ENCODE measurements at regions not wholly inside any gene's neighbourhood (a gene's known extent, or its start where the extent isn't known, plus 50 kb on each side); places are given as distances from the start of the nearest gene placed in this dataset.
A peak's percentile ranks its signal among the peaks of the same experiment; 100 is the strongest.

DNA sequence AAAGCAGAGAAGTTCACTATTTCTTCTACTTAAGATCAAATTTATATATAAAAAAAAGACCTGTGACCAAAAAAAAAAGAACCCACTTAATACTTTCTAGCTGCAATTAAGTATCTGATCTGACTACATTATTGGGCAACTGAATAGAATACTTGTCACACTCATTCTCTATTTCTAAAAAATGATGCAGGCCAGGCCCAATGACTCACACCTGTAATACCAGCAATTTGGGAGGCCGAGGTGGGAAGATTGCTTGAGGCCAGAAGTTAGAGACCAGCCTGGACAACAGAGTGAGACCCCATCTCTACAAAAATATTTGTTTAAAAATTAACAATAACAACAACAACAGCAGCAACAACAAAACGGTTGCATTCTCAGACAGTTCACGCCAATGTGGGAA is 108.8 kb upstream of the BMP2K start:
- Histone ChIP-seq H3K27ac (ENCODE audit: extremely low read depth, low read depth, low read length) (no peak overlapping the region), H3K4me3 (ENCODE audit: low read depth, low read length) (no peak overlapping the region), H3K9me3 (ENCODE audit: control insufficient read depth, insufficient read depth, low read depth, low read length) (no peaks in the 10 kb centered on the region), H3K4me1 (ENCODE audit: control insufficient read depth, insufficient read depth, low read length) (no peaks in the 10 kb centered on the region), H3K36me3 (ENCODE audit: control insufficient read depth in 2 of 2, insufficient read depth in 1 of 2, low read length in 2 of 2) (no peaks in the 10 kb centered on the region)
- CTCF ChIA-PET, result interaction anchor here (1.5 kb wide), 1 partner anchor 196 kb away, joined by 3 read pairs; no protein-coding TSS in a partner anchor
- POLR2A ChIA-PET, result no interaction called here
- no peak for TF ChIP-seq ZNF24 (tag by site-specific recombination; IDR thresholded peaks at IDR 0.05)
- no peak for TF ChIP-seq ZNF555 (tag by site-specific recombination; conservative IDR thresholded peaks at IDR 0.05)
- TF ChIP-seq ZXDB (tag by site-specific recombination; IDR thresholded peaks at IDR 0.05), result no peak
- TF ChIP-seq ZNF138 (tag by site-specific recombination; IDR thresholded peaks at IDR 0.05; ENCODE audit: borderline replicate concordance), result no peak
- TF ChIP-seq ZNF629 (tag by site-specific recombination; IDR thresholded peaks at IDR 0.05), result no peak

GRCh38 chr4:78667764-78668163 is 108.4 kb upstream of the BMP2K start:
- ChIA-PET POLR2A (no interaction called here), CTCF (interaction anchor here (1.5 kb wide), 1 partner anchor 196 kb away, joined by 3 read pairs; no protein-coding TSS in a partner anchor)
- Histone ChIP-seq H3K4me1 (ENCODE audit: control insufficient read depth, insufficient read depth, low read length) (no peaks in the 10 kb centered on the region), H3K27ac (ENCODE audit: extremely low read depth, low read depth, low read length) (no peak overlapping the region), H3K4me3 (ENCODE audit: low read depth, low read length) (no peak overlapping the region), H3K36me3 (ENCODE audit: control insufficient read depth in 2 of 2, insufficient read depth in 1 of 2, low read length in 2 of 2) (no peaks in the 10 kb centered on the region), H3K9me3 (ENCODE audit: control insufficient read depth, insufficient read depth, low read depth, low read length) (no peaks in the 10 kb centered on the region)
- no peak for TF ChIP-seq SALL2 (tag by site-specific recombination; IDR thresholded peaks at IDR 0.05; ENCODE audit: borderline replicate concordance)
- no peak for TF ChIP-seq ZNF223 (tag by site-specific recombination; IDR thresholded peaks at IDR 0.05)
- no peak for TF ChIP-seq ZNF549 (tag by site-specific recombination; IDR thresholded peaks at IDR 0.05)
- peak; percentile 59; the same call in 1 of the 2 replicates for TF ChIP-seq MZF1 (tag by site-specific recombination; IDR thresholded peaks at IDR 0.05; ENCODE audit: borderline replicate concordance)
- TF ChIP-seq, protein P1, sequence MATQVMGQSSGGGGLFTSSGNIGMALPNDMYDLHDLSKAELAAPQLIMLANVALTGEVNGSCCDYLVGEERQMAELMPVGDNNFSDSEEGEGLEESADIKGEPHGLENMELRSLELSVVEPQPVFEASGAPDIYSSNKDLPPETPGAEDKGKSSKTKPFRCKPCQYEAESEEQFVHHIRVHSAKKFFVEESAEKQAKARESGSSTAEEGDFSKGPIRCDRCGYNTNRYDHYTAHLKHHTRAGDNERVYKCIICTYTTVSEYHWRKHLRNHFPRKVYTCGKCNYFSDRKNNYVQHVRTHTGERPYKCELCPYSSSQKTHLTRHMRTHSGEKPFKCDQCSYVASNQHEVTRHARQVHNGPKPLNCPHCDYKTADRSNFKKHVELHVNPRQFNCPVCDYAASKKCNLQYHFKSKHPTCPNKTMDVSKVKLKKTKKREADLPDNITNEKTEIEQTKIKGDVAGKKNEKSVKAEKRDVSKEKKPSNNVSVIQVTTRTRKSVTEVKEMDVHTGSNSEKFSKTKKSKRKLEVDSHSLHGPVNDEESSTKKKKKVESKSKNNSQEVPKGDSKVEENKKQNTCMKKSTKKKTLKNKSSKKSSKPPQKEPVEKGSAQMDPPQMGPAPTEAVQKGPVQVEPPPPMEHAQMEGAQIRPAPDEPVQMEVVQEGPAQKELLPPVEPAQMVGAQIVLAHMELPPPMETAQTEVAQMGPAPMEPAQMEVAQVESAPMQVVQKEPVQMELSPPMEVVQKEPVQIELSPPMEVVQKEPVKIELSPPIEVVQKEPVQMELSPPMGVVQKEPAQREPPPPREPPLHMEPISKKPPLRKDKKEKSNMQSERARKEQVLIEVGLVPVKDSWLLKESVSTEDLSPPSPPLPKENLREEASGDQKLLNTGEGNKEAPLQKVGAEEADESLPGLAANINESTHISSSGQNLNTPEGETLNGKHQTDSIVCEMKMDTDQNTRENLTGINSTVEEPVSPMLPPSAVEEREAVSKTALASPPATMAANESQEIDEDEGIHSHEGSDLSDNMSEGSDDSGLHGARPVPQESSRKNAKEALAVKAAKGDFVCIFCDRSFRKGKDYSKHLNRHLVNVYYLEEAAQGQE (tag by site-specific recombination; IDR thresholded peaks at IDR 0.05), result no peak
- no peak for TF ChIP-seq ZNF341 (tag by site-specific recombination; IDR thresholded peaks at IDR 0.05; ENCODE audit: low read depth)
- no peak for TF ChIP-seq ZNF404 (tag by site-specific recombination; IDR thresholded peaks at IDR 0.05)
- no peak for TF ChIP-seq ZNF266 (tag by site-specific recombination; IDR thresholded peaks at IDR 0.05; ENCODE audit: low read depth)

DNA sequence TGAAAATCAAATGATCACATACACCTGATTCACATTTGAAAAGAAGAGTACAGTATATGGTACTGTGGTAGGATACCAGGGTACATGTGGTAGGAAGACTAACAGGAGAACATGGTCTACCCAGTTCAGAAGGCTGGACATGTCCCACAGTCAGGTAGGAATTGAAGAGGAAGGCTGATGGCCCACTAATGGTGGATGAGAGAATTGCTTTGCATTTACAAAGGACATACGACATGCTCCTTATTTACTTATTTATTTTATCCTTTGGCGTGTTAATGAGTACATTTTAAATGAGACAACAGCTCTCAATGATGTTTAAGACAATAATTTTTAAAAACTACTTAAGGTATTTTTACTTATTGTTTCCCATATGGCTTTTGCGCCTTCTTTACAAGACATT is 106.7 kb upstream of the BMP2K start:
- Histone ChIP-seq H3K36me3 (ENCODE audit: control insufficient read depth in 2 of 2, insufficient read depth in 1 of 2, low read length in 2 of 2) (no peaks in the 10 kb centered on the region), H3K4me3 (ENCODE audit: low read depth, low read length) (no peak overlapping the region), H3K9me3 (ENCODE audit: control insufficient read depth, insufficient read depth, low read depth, low read length) (no peaks in the 10 kb centered on the region), H3K27ac (ENCODE audit: extremely low read depth, low read depth, low read length) (no peak overlapping the region), H3K4me1 (ENCODE audit: control insufficient read depth, insufficient read depth, low read length) (no peaks in the 10 kb centered on the region)
- ChIA-PET POLR2A (no interaction called here), CTCF (interaction anchor here (1.2 kb wide), 1 partner anchor 25 kb away, joined by 6 read pairs; no protein-coding TSS in a partner anchor)
- TF ChIP-seq ZNF571 (tag by site-specific recombination; IDR thresholded peaks at IDR 0.05) (no peak), GFI1B (tag by site-specific recombination; IDR thresholded peaks at IDR 0.05) (no peak), ZNF26 (tag by site-specific recombination; IDR thresholded peaks at IDR 0.05) (no peak), HOXA7 (CRISPR knock-in tag; IDR thresholded peaks at IDR 0.05; ENCODE audit: borderline replicate concordance) (no peak), ZNF19 (tag by site-specific recombination; IDR thresholded peaks at IDR 0.05; ENCODE audit: low read depth) (no peak), KLF10 (tag by site-specific recombination; IDR thresholded peaks at IDR 0.05) (no peak)
- TF ChIP-seq, protein P2, sequence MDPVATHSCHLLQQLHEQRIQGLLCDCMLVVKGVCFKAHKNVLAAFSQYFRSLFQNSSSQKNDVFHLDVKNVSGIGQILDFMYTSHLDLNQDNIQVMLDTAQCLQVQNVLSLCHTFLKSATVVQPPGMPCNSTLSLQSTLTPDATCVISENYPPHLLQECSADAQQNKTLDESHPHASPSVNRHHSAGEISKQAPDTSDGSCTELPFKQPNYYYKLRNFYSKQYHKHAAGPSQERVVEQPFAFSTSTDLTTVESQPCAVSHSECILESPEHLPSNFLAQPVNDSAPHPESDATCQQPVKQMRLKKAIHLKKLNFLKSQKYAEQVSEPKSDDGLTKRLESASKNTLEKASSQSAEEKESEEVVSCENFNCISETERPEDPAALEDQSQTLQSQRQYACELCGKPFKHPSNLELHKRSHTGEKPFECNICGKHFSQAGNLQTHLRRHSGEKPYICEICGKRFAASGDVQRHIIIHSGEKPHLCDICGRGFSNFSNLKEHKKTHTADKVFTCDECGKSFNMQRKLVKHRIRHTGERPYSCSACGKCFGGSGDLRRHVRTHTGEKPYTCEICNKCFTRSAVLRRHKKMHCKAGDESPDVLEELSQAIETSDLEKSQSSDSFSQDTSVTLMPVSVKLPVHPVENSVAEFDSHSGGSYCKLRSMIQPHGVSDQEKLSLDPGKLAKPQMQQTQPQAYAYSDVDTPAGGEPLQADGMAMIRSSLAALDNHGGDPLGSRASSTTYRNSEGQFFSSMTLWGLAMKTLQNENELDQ (tag by site-specific recombination; IDR thresholded peaks at IDR 0.05; ENCODE audit: low read depth), result no peak
- TF ChIP-seq, protein P3, sequence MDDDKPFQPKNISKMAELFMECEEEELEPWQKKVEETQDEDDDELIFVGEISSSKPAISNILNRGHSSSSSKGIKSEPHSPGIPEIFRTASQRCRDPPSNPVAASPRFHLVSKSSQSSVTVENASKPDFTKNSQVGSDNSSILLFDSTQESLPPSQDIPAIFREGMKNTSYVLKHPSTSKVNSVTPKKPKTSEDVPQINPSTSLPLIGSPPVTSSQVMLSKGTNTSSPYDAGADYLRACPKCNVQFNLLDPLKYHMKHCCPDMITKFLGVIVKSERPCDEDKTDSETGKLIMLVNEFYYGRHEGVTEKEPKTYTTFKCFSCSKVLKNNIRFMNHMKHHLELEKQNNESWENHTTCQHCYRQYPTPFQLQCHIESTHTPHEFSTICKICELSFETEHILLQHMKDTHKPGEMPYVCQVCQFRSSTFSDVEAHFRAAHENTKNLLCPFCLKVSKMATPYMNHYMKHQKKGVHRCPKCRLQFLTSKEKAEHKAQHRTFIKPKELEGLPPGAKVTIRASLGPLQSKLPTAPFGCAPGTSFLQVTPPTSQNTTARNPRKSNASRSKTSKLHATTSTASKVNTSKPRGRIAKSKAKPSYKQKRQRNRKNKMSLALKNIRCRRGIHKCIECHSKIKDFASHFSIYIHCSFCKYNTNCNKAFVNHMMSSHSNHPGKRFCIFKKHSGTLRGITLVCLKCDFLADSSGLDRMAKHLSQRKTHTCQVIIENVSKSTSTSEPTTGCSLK (tag by site-specific recombination; IDR thresholded peaks at IDR 0.05), result no peak
